CD8-positive, alpha-beta memory T cell (primary cell): ENCODE measurements at regions not wholly inside any gene's neighbourhood (a gene's known extent, or its start where the extent isn't known, plus 50 kb on each side); places are given as distances from the start of the nearest gene placed in this dataset.

Experiments used
- CTCF ChIA-PET: fragments of 350-600 bp; sonication (Branson Sonifier 250); formaldehyde crosslinking; loops from one replicate; lab custom pipeline; 2021; ENCODE audit warnings: antibody characterized with exemption; lab: Charles Lee
- POLR2A ChIA-PET: fragments of 350-600 bp; sonication (Branson Sonifier 250); formaldehyde crosslinking; loops from one replicate; lab custom pipeline; 2021; ENCODE audit warnings: antibody characterized with exemption; lab: Charles Lee
- DNase-seq, 5 donors: peaks; one replicate each; pipeline versions ENCODE4 v3.0.0 to v3.0.0-alpha.2; 2020 to 2022; ENCODE audit warnings: mixed read lengths in 1 of 5
- H3K27ac ChIP-seq: one replicate; pipeline ENCODE4 v1.7.0; 2013; ENCODE audit warnings: low read depth, mild to moderate bottlenecking, low read length, moderate library complexity
- H3K27me3 ChIP-seq: 2 replicates; pipeline ENCODE4 v1.7.0; 2013; ENCODE audit warnings: low read length, mild to moderate bottlenecking; ENCODE audit not compliant: insufficient read depth, poor library complexity, severe bottlenecking
- H3K36me3 ChIP-seq: 2 replicates; pipeline ENCODE4 v1.7.0; 2013; ENCODE audit warnings: mild to moderate bottlenecking, low read length, moderate library complexity; ENCODE audit not compliant: insufficient read depth
- H3K4me1 ChIP-seq: 2 replicates; pipeline ENCODE4 v1.7.0; 2013; ENCODE audit warnings: mild to moderate bottlenecking, low read length, moderate library complexity; ENCODE audit not compliant: insufficient read depth
- H3K4me3 ChIP-seq: 2 replicates; pipeline ENCODE4 v1.7.0; 2013; ENCODE audit warnings: mild to moderate bottlenecking, low read length
- H3K9me3 ChIP-seq: 2 replicates; pipeline ENCODE4 v1.7.0; 2013; ENCODE audit warnings: mild to moderate bottlenecking, low read length
- H3K27ac Mint-ChIP-seq, 8 donors: one replicate each; pipeline ENCODE4 v1.8.0; 2020 to 2021; ENCODE audit warnings: mixed read lengths in 8 of 8, mild to moderate bottlenecking in 6 of 8, inconsistent platforms in 3 of 8, moderate library complexity in 3 of 8
- H3K27me3 Mint-ChIP-seq, 2 donors: one replicate each; pipeline ENCODE4 v1.8.0; 2020 to 2021; ENCODE audit warnings: mixed read lengths in 2 of 2, mild to moderate bottlenecking in 1 of 2, moderate library complexity in 1 of 2
- H3K36me3 Mint-ChIP-seq, 3 donors: one replicate each; pipeline ENCODE4 v1.8.0; 2020 to 2021; ENCODE audit warnings: mixed read lengths in 3 of 3, inconsistent platforms in 1 of 3, mild to moderate bottlenecking in 1 of 3
- H3K4me1 Mint-ChIP-seq, 3 donors: one replicate each; pipeline ENCODE4 v1.8.0; 2020 to 2021; ENCODE audit warnings: mixed read lengths in 3 of 3, inconsistent platforms in 1 of 3, mild to moderate bottlenecking in 1 of 3
- H3K4me3 Mint-ChIP-seq, 7 donors: one replicate each; pipeline ENCODE4 v1.8.0; 2020 to 2021; ENCODE audit warnings: mixed read lengths in 7 of 7, mild to moderate bottlenecking in 6 of 7, moderate library complexity in 4 of 7, inconsistent platforms in 2 of 7
- H3K9me3 Mint-ChIP-seq, 5 donors: one replicate each; pipeline ENCODE4 v1.8.0; 2020 to 2022; ENCODE audit warnings: mixed read lengths in 5 of 5, mild to moderate bottlenecking in 3 of 5, moderate library complexity in 2 of 5, inconsistent platforms in 1 of 5

GRCh38 chr2:208618220-208618619 lies 211.6 kb downstream of the PTH2R start:
- Mint-ChIP-seq H3K36me3 (no peaks in the 10 kb centered on the region), H3K9me3 (peaks cover 0 to 15% (median 9%) of the 10 kb centered on the region in 5 donors), H3K4me1 (no peaks in the 10 kb centered on the region), H3K27ac (no peak overlapping the region), H3K27me3 (no peaks in the 10 kb centered on the region), H3K4me3 (no peak overlapping the region)
- POLR2A ChIA-PET = no interaction called here
- Histone ChIP-seq H3K27me3 (no peaks in the 10 kb centered on the region), H3K36me3 (no peaks in the 10 kb centered on the region), H3K4me3 (no peak overlapping the region), H3K4me1 (no peaks in the 10 kb centered on the region), H3K9me3 (no peaks in the 10 kb centered on the region), H3K27ac (no peak overlapping the region)
- CTCF ChIA-PET = no interaction called here
- no peak for DNase-seq

DNA sequence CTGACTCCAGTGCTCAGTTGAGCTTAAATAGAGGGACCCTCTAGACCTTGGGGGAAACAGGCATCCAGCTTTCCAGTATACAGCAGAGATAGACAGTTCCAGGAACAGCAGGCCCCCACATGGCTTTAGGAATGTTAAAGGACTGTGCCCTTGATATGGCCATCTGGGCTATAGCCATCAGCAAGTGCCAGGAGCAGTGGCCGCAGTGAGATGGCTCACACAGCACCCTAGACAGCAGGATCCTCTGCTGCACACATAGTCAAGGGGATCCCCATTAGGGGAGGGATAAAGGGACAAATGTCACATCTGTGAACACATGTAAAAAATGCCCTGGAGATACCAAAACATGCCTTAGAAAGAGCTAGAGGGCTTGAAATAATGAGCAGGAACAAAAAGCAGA lies 213.4 kb downstream of the PTH2R start:
- Mint-ChIP-seq H3K9me3 (peaks cover 0 to 10% (median 3%) of the 10 kb centered on the region in 5 donors), H3K4me3 (no peak overlapping the region), H3K36me3 (no peaks in the 10 kb centered on the region), H3K4me1 (no peaks in the 10 kb centered on the region), H3K27me3 (no peaks in the 10 kb centered on the region), H3K27ac (no peak overlapping the region)
- Histone ChIP-seq H3K36me3 (no peaks in the 10 kb centered on the region), H3K27ac (no peak overlapping the region), H3K27me3 (no peaks in the 10 kb centered on the region), H3K4me1 (no peaks in the 10 kb centered on the region), H3K9me3 (no peaks in the 10 kb centered on the region), H3K4me3 (no peak overlapping the region)
- ChIA-PET POLR2A (no interaction called here), CTCF (no interaction called here)
- DNase-seq = no peak

- H3K27ac ChIP-seq = no peak overlapping the region
- ChIA-PET POLR2A (no interaction called here), CTCF (no interaction called here)
- Mint-ChIP-seq H3K36me3 (no peaks in the 10 kb centered on the region), H3K4me1 (no peaks in the 10 kb centered on the region), H3K27me3 (no peaks in the 10 kb centered on the region), H3K9me3 (peaks cover 0 to 10% (median 0%) of the 10 kb centered on the region in 5 donors), H3K27ac (no peak overlapping the region), H3K4me3 (no peak overlapping the region)
- H3K4me1 ChIP-seq = no peaks in the 10 kb centered on the region
- no peak overlapping the region for H3K4me3 ChIP-seq
- no peak for DNase-seq
- no peaks in the 10 kb centered on the region for H3K27me3 ChIP-seq
- H3K36me3 ChIP-seq = no peaks in the 10 kb centered on the region
- H3K9me3 ChIP-seq = no peaks in the 10 kb centered on the region
Measured at GRCh38 chr2:208620487-208620978, 213.9 kb downstream of the PTH2R start.

GRCh38 chr2:208627110-208627884 lies 220.7 kb downstream of the PTH2R start:
- Histone ChIP-seq H3K27me3 (no peaks in the 10 kb centered on the region), H3K9me3 (no peaks in the 10 kb centered on the region), H3K27ac (no peak overlapping the region), H3K4me3 (no peak overlapping the region), H3K4me1 (no peaks in the 10 kb centered on the region), H3K36me3 (no peaks in the 10 kb centered on the region)
- Mint-ChIP-seq H3K4me3 (no peak overlapping the region), H3K9me3 (peaks cover 0 to 9% (median 3%) of the 10 kb centered on the region in 5 donors), H3K36me3 (no peaks in the 10 kb centered on the region), H3K27me3 (no peaks in the 10 kb centered on the region), H3K27ac (no peak overlapping the region), H3K4me1 (no peaks in the 10 kb centered on the region)
- DNase-seq = no peak
- ChIA-PET CTCF (no interaction called here), POLR2A (no interaction called here)

- no peaks in the 10 kb centered on the region for H3K36me3 ChIP-seq
- no peak overlapping the region for H3K4me3 ChIP-seq
- H3K27me3 Mint-ChIP-seq = no peaks in the 10 kb centered on the region
- no peaks in the 10 kb centered on the region for H3K4me1 Mint-ChIP-seq
- peaks cover 0 to 9% (median 3%) of the 10 kb centered on the region in 5 donors for H3K9me3 Mint-ChIP-seq
- no peak overlapping the region for H3K4me3 Mint-ChIP-seq
- CTCF ChIA-PET = no interaction called here
- POLR2A ChIA-PET = no interaction called here
- no peaks in the 10 kb centered on the region for H3K4me1 ChIP-seq
- no peaks in the 10 kb centered on the region for H3K27me3 ChIP-seq
- no peak overlapping the region for H3K27ac Mint-ChIP-seq
- H3K27ac ChIP-seq = no peak overlapping the region
- no peaks in the 10 kb centered on the region for H3K36me3 Mint-ChIP-seq
- DNase-seq = no peak
- no peaks in the 10 kb centered on the region for H3K9me3 ChIP-seq
Measured at GRCh38 chr2:208627916-208628315, 221.3 kb downstream of the PTH2R start.

GRCh38 chr2:208638059-208638458 lies 231.5 kb downstream of the PTH2R start:
- Mint-ChIP-seq H3K27ac (no peak overlapping the region), H3K4me3 (no peak overlapping the region), H3K4me1 (no peaks in the 10 kb centered on the region), H3K9me3 (peaks cover 0 to 3% (median 2%) of the 10 kb centered on the region in 5 donors), H3K27me3 (no peaks in the 10 kb centered on the region), H3K36me3 (no peaks in the 10 kb centered on the region)
- CTCF ChIA-PET = no interaction called here
- no peak for DNase-seq
- H3K4me1 ChIP-seq = no peaks in the 10 kb centered on the region
- no peak overlapping the region for H3K4me3 ChIP-seq
- peak overlapping the region; percentile 33 for H3K27ac ChIP-seq
- H3K9me3 ChIP-seq = no peaks in the 10 kb centered on the region
- POLR2A ChIA-PET = no interaction called here
- H3K36me3 ChIP-seq = no peaks in the 10 kb centered on the region
- H3K27me3 ChIP-seq = no peaks in the 10 kb centered on the region

GRCh38 chr2:208642125-208642779 lies 235.7 kb downstream of the PTH2R start:
- Histone ChIP-seq H3K27me3 (no peaks in the 10 kb centered on the region), H3K36me3 (no peaks in the 10 kb centered on the region), H3K4me3 (no peak overlapping the region), H3K9me3 (no peaks in the 10 kb centered on the region), H3K4me1 (no peaks in the 10 kb centered on the region), H3K27ac (no peak overlapping the region)
- no peak overlapping the region for H3K27ac Mint-ChIP-seq
- ChIA-PET CTCF (no interaction called here), POLR2A (no interaction called here)
- no peak for DNase-seq
- no peaks in the 10 kb centered on the region for H3K4me1 Mint-ChIP-seq
- H3K4me3 Mint-ChIP-seq = no peak overlapping the region
- H3K27me3 Mint-ChIP-seq = no peaks in the 10 kb centered on the region
- H3K9me3 Mint-ChIP-seq = peaks cover 0 to 4% (median 0%) of the 10 kb centered on the region in 5 donors
- H3K36me3 Mint-ChIP-seq = no peaks in the 10 kb centered on the region

GRCh38 chr2:208643145-208643544 lies 236.6 kb downstream of the PTH2R start:
- no peaks in the 10 kb centered on the region for H3K27me3 ChIP-seq
- no peaks in the 10 kb centered on the region for H3K27me3 Mint-ChIP-seq
- no peaks in the 10 kb centered on the region for H3K36me3 ChIP-seq
- H3K4me3 Mint-ChIP-seq = no peak overlapping the region
- no peak overlapping the region for H3K27ac Mint-ChIP-seq
- peaks cover 0 to 2% (median 0%) of the 10 kb centered on the region in 5 donors for H3K9me3 Mint-ChIP-seq
- CTCF ChIA-PET = no interaction called here
- H3K4me3 ChIP-seq = no peak overlapping the region
- no peak for DNase-seq
- no peaks in the 10 kb centered on the region for H3K9me3 ChIP-seq
- H3K4me1 Mint-ChIP-seq = no peaks in the 10 kb centered on the region
- no peak overlapping the region for H3K27ac ChIP-seq
- H3K4me1 ChIP-seq = no peaks in the 10 kb centered on the region
- POLR2A ChIA-PET = no interaction called here
- H3K36me3 Mint-ChIP-seq = no peaks in the 10 kb centered on the region
